Vagina (tissue), 2 donors: ENCODE measurements at regions not wholly inside any gene's neighbourhood (a gene's known extent, or its start where the extent isn't known, plus 50 kb on each side); places are given as distances from the start of the nearest gene placed in this dataset.

Experiments used
- DNase-seq, 2 donors: peaks; one replicate each; pipeline ENCODE4 v3.0.0-alpha.2; 2017; ENCODE audit errors: extremely low spot score in 2 of 2
- H3K27ac ChIP-seq: fragments of 200-600 bp; sonication (generic); one replicate; pipeline ENCODE4 v1.5.1; 2019
- H3K27me3 ChIP-seq: fragments of 200-600 bp; sonication (generic); one replicate; pipeline ENCODE4 v1.5.1; 2019
- H3K36me3 ChIP-seq, 2 donors: fragments of 200-600 bp; sonication (generic); one replicate each; pipeline ENCODE4 v1.5.1; 2017 to 2019
- H3K4me1 ChIP-seq: fragments of 200-600 bp; sonication (generic); one replicate; pipeline ENCODE4 v1.5.1; 2019
- H3K4me3 ChIP-seq, 2 donors: fragments of 200-600 bp; sonication (generic); 1 replicate in 1 of 2; 2 replicates in 1 of 2; pipeline ENCODE4 v1.5.1; 2016 to 2019
- H3K9me3 ChIP-seq: fragments of 200-600 bp; sonication (generic); one replicate; pipeline ENCODE4 v1.5.1; 2019
- CTCF ChIP-seq, 3 experiments: fragments of 450-650 bp in 2 of 3; fragments of 200-600 bp in 1 of 3; sonication (generic) in 1 of 3; IDR thresholded peaks; one replicate each; pipeline ENCODE4 v1.5.1; 2017 to 2019; ENCODE audit warnings: antibody characterized with exemption in 3 of 3, mild to moderate bottlenecking in 2 of 3, moderate library complexity in 2 of 3
- POLR2A ChIP-seq, 2 donors: fragments of 450-650 bp; IDR thresholded peaks; one replicate each; pipeline ENCODE4 v1.6.1; 2017; ENCODE audit warnings: antibody characterized with exemption in 2 of 2, mild to moderate bottlenecking in 2 of 2, moderate library complexity in 2 of 2
- POLR2AphosphoS5 ChIP-seq, 2 donors: sonication (generic); formaldehyde crosslinking; IDR thresholded peaks; one replicate each; pipeline ENCODE4 v1.9.0; 2017; ENCODE audit warnings: antibody characterized with exemption in 2 of 2, mild to moderate bottlenecking in 2 of 2, low read depth in 1 of 2; ENCODE audit not compliant: insufficient read depth in 1 of 2
- intact Hi-C: fragments of 100-400 bp; cut with DNase I; formaldehyde crosslinking; loops from one replicate; pipeline ENCODE4 v1.15.1; 2023

- intact Hi-C loops = no loop called here
- H3K4me3 ChIP-seq = no peak overlapping the region
- no peak for TF ChIP-seq CTCF (IDR thresholded peaks at IDR 0.05)
- TF ChIP-seq POLR2AphosphoS5 (IDR thresholded peaks at IDR 0.05; ENCODE audit: insufficient read depth in 1 of 2, low read depth in 1 of 2) = no peak
- TF ChIP-seq POLR2A (IDR thresholded peaks at IDR 0.05) = no peak
- no peaks in the 10 kb centered on the region for H3K27me3 ChIP-seq
- no peak overlapping the region for H3K27ac ChIP-seq
- DNase-seq = no peak
- no peaks in the 10 kb centered on the region for H3K36me3 ChIP-seq
- no peaks in the 10 kb centered on the region for H3K9me3 ChIP-seq
- no peaks in the 10 kb centered on the region for H3K4me1 ChIP-seq
Measured at GRCh38 chr14:80419345-80419744, 208.0 kb upstream of the DIO2 start.

- Histone ChIP-seq H3K36me3 (no peaks in the 10 kb centered on the region), H3K4me1 (no peaks in the 10 kb centered on the region), H3K9me3 (no peaks in the 10 kb centered on the region), H3K27ac (no peak overlapping the region), H3K27me3 (no peaks in the 10 kb centered on the region), H3K4me3 (no peak overlapping the region)
- DNase-seq = no peak
- no peak for TF ChIP-seq CTCF (IDR thresholded peaks at IDR 0.05)
- no peak for TF ChIP-seq POLR2AphosphoS5 (IDR thresholded peaks at IDR 0.05; ENCODE audit: insufficient read depth in 1 of 2, low read depth in 1 of 2)
- no peak for TF ChIP-seq POLR2A (IDR thresholded peaks at IDR 0.05)
- intact Hi-C loops = no loop called here
Measured at GRCh38 chr14:80415636-80416035, 204.3 kb upstream of the DIO2 start.

- Histone ChIP-seq H3K4me1 (no peaks in the 10 kb centered on the region), H3K36me3 (no peaks in the 10 kb centered on the region), H3K4me3 (no peak overlapping the region), H3K27ac (no peak overlapping the region), H3K27me3 (no peaks in the 10 kb centered on the region), H3K9me3 (no peaks in the 10 kb centered on the region)
- TF ChIP-seq POLR2A (IDR thresholded peaks at IDR 0.05) (no peak), CTCF (IDR thresholded peaks at IDR 0.05) (no peak), POLR2AphosphoS5 (IDR thresholded peaks at IDR 0.05; ENCODE audit: insufficient read depth in 1 of 2, low read depth in 1 of 2) (no peak)
- no peak for DNase-seq
- intact Hi-C loops = no loop called here
Measured at GRCh38 chr14:80414080-80414479, 202.8 kb upstream of the DIO2 start.

GRCh38 chr14:80404413-80404812 lies 193.1 kb upstream of the DIO2 start:
- Histone ChIP-seq H3K36me3 (no peaks in the 10 kb centered on the region), H3K27me3 (no peaks in the 10 kb centered on the region), H3K27ac (no peak overlapping the region), H3K9me3 (no peaks in the 10 kb centered on the region), H3K4me1 (no peaks in the 10 kb centered on the region), H3K4me3 (no peak overlapping the region)
- intact Hi-C loops = no loop called here
- DNase-seq = no peak
- no peak for TF ChIP-seq CTCF (IDR thresholded peaks at IDR 0.05)
- TF ChIP-seq POLR2A (IDR thresholded peaks at IDR 0.05) = no peak
- no peak for TF ChIP-seq POLR2AphosphoS5 (IDR thresholded peaks at IDR 0.05; ENCODE audit: insufficient read depth in 1 of 2, low read depth in 1 of 2)

- no peaks in the 10 kb centered on the region for H3K36me3 ChIP-seq
- no peaks in the 10 kb centered on the region for H3K9me3 ChIP-seq
- TF ChIP-seq POLR2AphosphoS5 (IDR thresholded peaks at IDR 0.05; ENCODE audit: insufficient read depth in 1 of 2, low read depth in 1 of 2) (no peak), POLR2A (IDR thresholded peaks at IDR 0.05) (no peak), CTCF (IDR thresholded peaks at IDR 0.05) (no peak)
- H3K4me3 ChIP-seq = no peak overlapping the region
- intact Hi-C loops = no loop called here
- no peak overlapping the region for H3K27ac ChIP-seq
- H3K27me3 ChIP-seq = no peaks in the 10 kb centered on the region
- DNase-seq = no peak
- H3K4me1 ChIP-seq = no peaks in the 10 kb centered on the region
Measured at GRCh38 chr14:80403036-80403435, 191.7 kb upstream of the DIO2 start.
